ENCODE measurements at regions not wholly inside any gene's neighbourhood (a gene's known extent, or its start where the extent isn't known, plus 50 kb on each side); places are given as distances from the start of the nearest gene placed in this dataset.
A peak's percentile ranks its signal among the peaks of the same experiment; 100 is the strongest.

DNA sequence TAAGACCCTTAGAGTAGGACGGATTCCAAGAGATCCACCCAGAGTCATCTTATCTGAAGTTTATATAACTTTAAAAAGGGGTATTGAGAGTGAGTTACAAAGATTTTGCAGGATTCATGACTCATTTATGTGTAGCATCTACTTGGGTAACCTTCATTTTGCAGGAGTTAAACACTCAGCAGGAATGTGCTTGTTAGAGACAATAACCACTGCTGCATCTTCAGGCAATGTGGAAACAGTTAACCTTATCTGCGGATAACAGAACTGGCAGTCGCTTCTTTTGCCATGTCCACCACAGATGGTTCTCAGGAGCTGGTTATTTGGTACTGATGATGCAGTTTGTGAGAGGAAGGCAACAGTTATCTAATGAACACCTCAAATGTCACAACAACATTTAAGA is 417.9 kb upstream of the DDI1 start (continued):
- TF ChIP-seq, protein P1, sequence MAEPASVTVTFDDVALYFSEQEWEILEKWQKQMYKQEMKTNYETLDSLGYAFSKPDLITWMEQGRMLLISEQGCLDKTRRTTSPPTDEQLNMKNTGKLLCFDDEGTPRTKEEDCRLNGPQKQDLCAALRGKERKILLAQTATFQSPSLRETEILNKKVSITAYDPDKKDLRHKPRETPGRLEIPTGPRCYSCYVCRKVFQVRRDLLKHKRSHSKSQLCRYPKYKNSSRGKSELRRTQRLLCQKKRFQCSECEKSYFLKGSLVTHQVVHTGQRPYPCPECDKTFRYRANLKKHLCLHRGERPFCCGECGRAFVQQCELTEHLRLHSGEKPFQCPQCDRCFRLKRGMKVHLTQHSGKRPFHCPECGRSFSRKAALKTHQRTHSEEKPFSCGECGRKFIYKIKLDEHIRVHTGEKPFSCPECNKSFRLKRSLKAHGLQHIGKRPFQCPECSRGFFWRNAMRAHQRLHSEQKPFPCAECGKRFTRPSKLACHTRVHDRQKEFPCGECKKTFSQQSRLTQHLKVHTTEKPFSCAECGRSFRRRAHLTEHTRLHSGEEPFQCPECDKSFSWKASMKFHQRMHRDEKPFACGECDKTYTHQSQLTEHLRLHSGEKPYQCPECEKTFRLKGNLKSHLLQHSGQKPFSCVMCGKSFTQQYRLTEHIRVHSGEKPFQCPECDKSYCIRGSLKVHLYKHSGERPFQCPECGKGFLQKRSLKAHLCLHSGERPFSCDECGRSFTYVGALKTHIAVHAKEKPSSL (CRISPR knock-in tag; conservative IDR thresholded peaks at IDR 0.05): no peak

DNA sequence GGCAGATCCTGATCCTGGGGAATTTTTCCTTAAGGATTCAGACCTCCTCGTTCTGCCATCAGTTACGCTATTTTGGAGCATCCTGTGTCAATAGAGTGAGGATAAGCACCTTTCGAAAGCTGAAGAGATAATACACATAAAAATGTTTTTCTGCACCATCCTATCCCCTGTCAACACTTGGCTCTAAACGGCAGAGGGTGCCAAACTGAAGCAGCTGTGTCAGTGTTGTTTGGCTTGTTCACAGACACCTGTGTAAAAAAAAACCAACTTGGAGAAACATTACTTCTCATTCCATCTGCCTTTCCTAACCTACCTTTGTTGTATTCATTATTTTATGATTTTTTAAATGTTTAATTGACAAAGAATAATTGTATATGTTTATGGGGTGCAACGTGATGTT is 417.0 kb upstream of the DDI1 start:
- ChIA-PET CTCF (interaction anchor here (1.1 to 1.2 kb wide), 3 partner anchors 10 to 63 kb away, joined by 3 to 4 read pairs (median 3); no protein-coding TSS in a partner anchor), POLR2A (no interaction called here)
- ATAC-seq (peak; percentile 65), DNase-seq (ENCODE audit: low spot score) (no peak)
- Mint-ChIP-seq H3K36me3 (no peaks in the 10 kb centered on the region), H3K4me3 (no peak overlapping the region), H3K27ac (no peak overlapping the region), H3K4me1 (peaks cover 12% of the 10 kb centered on the region), H3K27me3 (ENCODE audit: low read depth) (no peaks in the 10 kb centered on the region), H3K9me3 (no peaks in the 10 kb centered on the region)
- TF ChIP-seq SMAD3 (CRISPR knock-in tag; IDR thresholded peaks at IDR 0.05; ENCODE audit: borderline replicate concordance) (no peak), ETV6 (CRISPR knock-in tag; IDR thresholded peaks at IDR 0.05) (no peak), MLX (CRISPR knock-in tag; IDR thresholded peaks at IDR 0.05) (no peak), PREB (CRISPR knock-in tag; IDR thresholded peaks at IDR 0.05; ENCODE audit: borderline replicate concordance) (no peak), NFE2L1 (CRISPR knock-in tag; IDR thresholded peaks at IDR 0.05) (no peak), KAT7 (CRISPR knock-in tag; IDR thresholded peaks at IDR 0.05; ENCODE audit: borderline replicate concordance) (no peak), RORB (CRISPR knock-in tag; IDR thresholded peaks at IDR 0.05) (no peak), CBFB (CRISPR knock-in tag; IDR thresholded peaks at IDR 0.05; ENCODE audit: low read depth) (no peak), ATF6 (CRISPR knock-in tag; IDR thresholded peaks at IDR 0.05) (no peak), TEAD1 (CRISPR knock-in tag; IDR thresholded peaks at IDR 0.05) (no peak), SOX15 (CRISPR knock-in tag; IDR thresholded peaks at IDR 0.05) (no peak)
- TF ChIP-seq, protein P2, sequence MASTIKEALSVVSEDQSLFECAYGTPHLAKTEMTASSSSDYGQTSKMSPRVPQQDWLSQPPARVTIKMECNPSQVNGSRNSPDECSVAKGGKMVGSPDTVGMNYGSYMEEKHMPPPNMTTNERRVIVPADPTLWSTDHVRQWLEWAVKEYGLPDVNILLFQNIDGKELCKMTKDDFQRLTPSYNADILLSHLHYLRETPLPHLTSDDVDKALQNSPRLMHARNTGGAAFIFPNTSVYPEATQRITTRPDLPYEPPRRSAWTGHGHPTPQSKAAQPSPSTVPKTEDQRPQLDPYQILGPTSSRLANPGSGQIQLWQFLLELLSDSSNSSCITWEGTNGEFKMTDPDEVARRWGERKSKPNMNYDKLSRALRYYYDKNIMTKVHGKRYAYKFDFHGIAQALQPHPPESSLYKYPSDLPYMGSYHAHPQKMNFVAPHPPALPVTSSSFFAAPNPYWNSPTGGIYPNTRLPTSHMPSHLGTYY (CRISPR knock-in tag; IDR thresholded peaks at IDR 0.05): no peak

- peaks cover 15% of the 10 kb centered on the region for H3K4me1 Mint-ChIP-seq
- DNase-seq (ENCODE audit: low spot score) (no peak), ATAC-seq (no peak)
- CTCF ChIA-PET: interaction anchor here (1.1 to 1.2 kb wide), 3 partner anchors 10 to 62 kb away, joined by 3 to 4 read pairs (median 3); no protein-coding TSS in a partner anchor
- POLR2A ChIA-PET: no interaction called here
- H3K27me3 Mint-ChIP-seq (ENCODE audit: low read depth): no peaks in the 10 kb centered on the region
- H3K36me3 Mint-ChIP-seq: no peaks in the 10 kb centered on the region
- no peak overlapping the region for H3K27ac Mint-ChIP-seq
- H3K4me3 Mint-ChIP-seq: no peak overlapping the region
- H3K9me3 Mint-ChIP-seq: no peaks in the 10 kb centered on the region
- TF ChIP-seq E2F5 (CRISPR knock-in tag; IDR thresholded peaks at IDR 0.05) (no peak), ATF6 (CRISPR knock-in tag; IDR thresholded peaks at IDR 0.05) (no peak), ZNF423 (CRISPR knock-in tag; IDR thresholded peaks at IDR 0.05) (no peak)
- TF ChIP-seq, protein P3, sequence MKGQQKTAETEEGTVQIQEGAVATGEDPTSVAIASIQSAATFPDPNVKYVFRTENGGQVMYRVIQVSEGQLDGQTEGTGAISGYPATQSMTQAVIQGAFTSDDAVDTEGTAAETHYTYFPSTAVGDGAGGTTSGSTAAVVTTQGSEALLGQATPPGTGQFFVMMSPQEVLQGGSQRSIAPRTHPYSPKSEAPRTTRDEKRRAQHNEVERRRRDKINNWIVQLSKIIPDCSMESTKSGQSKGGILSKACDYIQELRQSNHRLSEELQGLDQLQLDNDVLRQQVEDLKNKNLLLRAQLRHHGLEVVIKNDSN (CRISPR knock-in tag; IDR thresholded peaks at IDR 0.05): no peak
- TF ChIP-seq, protein P4, sequence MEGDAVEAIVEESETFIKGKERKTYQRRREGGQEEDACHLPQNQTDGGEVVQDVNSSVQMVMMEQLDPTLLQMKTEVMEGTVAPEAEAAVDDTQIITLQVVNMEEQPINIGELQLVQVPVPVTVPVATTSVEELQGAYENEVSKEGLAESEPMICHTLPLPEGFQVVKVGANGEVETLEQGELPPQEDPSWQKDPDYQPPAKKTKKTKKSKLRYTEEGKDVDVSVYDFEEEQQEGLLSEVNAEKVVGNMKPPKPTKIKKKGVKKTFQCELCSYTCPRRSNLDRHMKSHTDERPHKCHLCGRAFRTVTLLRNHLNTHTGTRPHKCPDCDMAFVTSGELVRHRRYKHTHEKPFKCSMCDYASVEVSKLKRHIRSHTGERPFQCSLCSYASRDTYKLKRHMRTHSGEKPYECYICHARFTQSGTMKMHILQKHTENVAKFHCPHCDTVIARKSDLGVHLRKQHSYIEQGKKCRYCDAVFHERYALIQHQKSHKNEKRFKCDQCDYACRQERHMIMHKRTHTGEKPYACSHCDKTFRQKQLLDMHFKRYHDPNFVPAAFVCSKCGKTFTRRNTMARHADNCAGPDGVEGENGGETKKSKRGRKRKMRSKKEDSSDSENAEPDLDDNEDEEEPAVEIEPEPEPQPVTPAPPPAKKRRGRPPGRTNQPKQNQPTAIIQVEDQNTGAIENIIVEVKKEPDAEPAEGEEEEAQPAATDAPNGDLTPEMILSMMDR (IDR thresholded peaks at IDR 0.05): no peak
Measured at GRCh38 chr11:103619938-103620337, 416.5 kb upstream of the DDI1 start.
